ENCODE measurements at regions not wholly inside any gene's neighbourhood (a gene's known extent, or its start where the extent isn't known, plus 50 kb on each side); places are given as distances from the start of the nearest gene placed in this dataset.

DNA sequence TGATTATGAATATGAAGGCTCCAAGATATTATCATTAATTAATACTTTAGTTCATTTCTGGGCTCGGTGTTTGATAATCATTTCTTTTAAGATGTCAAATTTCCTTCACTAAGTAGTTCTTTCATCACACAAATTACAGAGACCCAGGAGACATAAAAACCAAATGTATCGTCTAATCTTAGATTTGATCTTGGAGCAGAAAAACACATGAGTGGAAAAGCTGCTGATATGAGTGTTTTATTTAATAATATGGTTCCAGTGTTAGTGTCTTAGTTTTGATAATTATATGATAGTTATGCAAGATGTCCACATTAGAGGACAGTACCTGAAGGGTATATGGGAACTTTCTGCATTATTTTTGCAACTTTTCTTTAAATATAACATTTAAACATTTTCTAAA, 494.5 kb upstream of the RAG2 start:
- DNase-seq, result no peak

DNA sequence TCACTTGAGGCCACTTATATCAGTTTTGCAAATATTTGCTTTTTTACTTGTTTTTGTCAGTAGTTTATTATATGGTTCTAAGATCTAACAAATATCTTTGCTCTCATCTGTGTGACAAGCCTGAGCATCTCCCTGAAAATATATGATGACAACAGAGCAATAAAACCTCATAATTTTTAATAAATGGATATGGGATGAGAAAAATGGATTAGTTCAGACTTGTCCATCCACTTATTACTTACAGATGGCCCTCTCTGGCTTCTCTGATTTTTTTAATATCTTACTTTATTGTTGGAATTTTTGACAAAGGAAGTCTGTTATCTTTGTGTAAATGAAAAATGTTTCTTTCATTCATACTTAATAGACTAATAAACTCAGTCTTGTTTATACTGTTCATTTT, 491.4 kb upstream of the RAG2 start:
- no peak for DNase-seq

DNA sequence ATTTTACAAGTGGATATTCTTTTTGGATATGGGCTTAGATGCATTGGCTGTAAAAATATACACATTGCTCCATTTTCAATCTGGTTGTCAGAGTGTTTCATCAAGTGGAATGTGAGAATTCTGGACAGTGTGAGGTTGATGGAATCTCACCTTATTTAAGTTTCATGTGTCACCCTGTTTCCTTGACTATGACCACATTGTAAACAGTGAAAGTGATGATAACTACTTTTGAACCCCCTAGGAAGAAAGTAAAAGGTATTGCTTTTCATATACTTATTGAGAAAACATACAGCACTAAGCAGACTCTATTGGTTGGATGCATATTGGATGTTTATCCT, 490.5 kb upstream of the RAG2 start:
- DNase-seq, result no peak

DNA sequence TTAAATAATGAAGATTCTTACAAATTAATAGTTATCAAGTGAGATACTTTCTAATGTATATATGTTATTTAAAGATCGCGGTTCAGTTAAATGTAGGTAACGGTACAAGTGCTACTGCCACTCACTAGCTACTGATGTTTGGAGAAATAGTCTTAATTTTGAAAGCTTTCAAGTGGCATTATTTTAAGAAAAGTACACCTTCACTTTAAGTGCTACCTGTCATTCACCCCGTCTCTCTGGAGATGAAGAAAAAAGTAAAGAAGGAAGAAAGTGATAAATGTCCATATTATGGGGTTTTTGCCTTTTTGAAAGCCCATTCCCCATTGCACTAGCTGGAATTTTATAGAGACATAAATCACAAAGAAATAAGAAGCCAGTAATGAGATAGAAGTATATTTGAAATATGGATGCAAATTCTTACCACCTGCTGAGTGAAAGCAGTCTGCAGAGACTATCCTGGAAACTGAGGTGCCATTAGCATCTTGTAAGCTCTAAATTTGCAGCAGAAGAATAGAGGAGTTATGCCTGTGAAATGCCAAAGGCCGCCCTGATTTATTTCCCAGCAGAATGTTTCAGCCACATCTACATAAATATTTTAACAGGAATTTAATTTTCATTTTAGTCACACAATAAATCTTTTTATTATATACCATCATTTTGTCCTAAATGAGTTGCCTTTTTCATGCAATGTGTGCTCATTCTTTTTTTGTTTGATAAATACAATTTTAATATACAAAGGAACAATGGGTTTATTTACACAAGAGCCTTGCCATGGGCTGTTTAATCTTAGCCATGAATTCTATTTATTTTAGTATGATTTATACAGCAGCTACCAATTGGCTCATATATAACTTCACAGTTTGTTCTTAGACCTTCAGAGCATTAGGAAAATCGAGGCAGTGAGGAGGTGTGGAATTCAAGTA, 489.9 kb upstream of the RAG2 start:
- no peak for DNase-seq

DNA sequence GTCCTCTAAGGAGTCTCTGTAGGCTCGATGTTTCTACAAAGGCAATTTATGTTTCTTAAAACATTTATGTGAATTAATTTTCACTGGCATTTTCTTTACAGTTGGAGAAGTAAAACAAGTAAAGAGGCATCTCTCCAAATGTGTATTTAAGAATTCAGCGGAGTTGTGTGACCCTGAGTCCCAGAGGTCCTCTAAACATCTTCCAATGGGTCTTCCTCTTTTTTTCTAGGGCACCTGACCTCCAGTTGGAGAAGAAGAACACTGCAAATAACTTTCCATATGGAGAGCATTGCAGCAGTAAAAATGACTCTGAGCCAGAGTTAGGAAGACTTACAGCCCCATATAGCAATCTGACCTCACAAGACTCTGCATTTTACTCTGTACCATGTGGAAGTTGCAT, 480.5 kb upstream of the RAG2 start:
- no peak for DNase-seq

DNA sequence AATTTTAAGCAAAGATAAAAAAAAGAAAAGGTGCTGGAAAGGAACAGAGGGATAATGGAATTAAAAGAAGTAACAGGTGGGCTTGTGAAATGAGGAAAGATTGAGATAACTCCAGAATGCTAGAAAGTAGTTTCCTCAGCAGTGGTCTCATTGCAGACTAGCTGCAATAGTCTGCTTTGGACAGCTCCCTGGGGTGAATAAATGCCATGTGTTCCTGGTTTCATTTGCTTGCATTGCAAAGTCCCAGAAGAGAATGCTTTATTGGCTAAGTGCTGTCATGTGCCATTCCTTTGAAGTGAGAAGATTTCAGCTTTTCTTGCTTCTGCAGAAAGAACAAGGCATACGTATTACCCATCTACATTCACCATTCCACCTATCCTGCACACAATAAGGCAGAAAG, 478.8 kb upstream of the RAG2 start:
- no peak for DNase-seq

DNA sequence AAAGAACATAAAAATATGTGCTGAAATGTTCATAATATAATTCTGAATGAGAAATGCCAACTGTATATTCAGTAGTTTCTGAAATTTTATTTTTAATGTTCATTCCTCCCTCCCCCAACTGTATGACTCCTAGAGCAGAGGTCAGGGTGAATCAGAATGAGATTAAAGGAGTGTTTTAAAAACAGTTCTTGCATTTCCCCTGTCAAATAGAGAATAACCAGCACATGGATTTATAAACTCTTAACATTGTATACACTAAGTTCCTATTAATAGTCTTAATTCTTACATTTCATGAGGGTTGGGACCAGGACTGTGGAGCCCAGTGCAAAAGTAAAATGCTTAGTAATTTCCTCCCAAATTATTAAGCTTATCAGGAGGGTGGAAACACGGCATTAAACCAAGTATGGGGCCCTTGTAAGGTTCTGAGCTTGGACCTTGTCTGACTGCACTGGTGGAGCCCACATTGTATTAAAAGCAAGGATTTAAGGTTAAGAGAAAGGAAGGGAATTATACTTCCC, 474.6 kb upstream of the RAG2 start:
- no peak for DNase-seq

DNA sequence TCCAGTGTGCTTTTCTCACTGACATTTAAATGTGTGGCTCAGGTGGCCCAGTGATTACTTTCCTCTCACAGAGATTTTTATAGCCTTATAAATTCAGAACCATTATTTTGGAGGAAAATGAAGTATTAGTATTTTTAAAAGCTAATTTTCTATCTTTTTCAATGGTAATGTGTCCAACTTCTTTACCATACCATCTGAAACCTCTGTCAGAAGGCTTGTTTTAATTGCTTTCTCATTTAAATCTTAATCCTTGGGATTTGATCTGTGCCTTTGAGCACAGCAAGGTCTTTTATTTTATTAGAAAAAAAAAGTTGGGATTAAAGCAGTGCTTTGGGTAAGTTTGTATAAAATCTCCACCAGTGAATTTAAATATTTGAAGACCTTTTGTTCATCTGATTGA, 452.3 kb upstream of the RAG2 start:
- DNase-seq, result no peak

DNA sequence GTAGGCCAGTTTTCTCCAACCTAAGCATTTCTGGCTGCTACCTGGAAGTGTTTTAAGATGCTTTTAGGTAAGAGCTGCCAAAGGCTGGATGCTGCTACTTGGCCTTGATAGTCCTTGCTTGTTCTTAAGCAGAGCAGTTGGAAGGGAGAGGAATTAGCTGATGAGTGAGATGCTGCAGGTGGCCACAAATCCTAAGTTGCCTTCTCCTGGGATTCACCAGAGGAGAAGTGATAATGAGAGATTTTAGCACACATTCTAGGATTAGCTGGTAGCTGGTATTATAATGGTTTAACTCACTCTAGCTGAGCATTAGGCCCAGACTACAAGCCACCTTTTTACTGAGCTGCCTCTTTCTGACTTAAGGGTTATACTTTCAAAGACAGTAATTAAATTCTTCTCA, 442.9 kb upstream of the RAG2 start:
- no peak for DNase-seq

DNA sequence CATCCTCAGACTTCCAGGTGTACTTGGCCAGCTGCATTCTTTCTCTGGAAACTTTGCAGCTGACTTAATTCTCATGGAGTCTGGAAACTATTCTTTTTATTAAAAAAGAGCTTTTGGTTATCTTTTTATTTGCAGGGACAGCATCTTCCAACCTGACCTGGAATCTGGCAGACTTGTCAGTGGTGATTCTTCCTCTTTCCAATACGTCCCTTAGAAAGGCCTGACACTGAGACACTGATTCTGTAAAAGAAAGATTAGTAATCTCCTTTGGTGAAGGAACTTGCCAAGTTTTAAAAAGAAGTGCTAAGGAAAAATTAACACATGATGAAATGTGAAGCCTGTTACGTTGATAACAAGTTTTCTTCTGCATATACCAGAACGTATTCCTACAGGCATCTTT, 440.9 kb upstream of the RAG2 start:
- DNase-seq, result no peak

DNA sequence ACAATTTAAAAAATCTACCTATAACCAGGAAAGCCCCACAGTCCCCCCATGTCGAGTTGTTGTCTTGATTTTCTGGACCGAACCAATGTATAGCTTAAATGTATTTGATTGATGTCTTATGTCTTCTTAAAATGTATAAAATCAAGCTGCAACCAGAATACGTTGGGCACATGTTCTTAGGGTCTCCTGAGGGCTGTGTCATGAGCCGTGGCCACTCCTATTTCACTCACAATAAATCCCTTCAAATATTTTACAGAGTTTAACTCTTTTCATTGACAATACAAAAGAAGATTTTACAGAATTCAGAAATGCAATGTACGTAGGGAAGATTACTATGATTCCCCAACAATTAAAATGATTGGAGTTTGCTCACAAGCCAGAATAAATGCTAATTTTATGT, 428.7 kb upstream of the RAG2 start:
- no peak for DNase-seq

DNA sequence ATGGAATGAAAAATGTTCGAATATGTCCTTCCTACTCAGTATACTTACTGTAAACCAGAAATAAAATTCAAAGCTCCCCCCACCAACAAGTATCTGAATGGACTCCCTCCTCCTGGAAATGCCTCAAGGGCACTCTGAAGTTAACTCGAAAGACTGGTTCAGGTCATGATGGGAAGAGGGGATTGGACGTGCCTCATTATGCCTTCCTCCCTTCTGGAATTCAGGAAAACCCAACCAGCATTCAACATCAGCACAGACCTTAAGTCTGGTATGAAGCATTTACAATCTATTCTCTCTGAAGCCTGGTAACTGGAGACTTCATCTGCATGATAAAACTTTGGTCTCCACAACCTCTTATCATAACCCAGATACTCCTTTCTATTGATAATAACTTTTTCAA, 428.3 kb upstream of the RAG2 start:
- DNase-seq, result no peak

DNA sequence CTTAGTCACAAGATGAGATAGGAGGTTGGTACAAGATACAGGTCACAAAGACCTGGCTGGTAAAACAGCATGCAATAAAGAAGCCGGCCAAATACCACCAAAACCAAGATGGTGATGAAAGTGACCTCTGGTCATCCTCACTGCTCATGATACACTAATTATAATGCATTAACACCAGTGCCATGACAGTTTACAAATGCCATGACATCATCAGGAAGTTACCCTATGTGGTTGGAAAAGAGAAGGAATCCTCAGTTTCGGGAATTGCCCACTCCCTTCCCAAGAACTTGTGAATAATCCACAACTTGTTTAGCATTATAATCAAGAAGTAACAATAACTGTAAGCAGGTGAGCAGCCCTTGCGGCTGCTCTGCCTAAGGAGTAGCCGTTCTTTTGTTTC, 408.5 kb upstream of the RAG2 start:
- no peak for DNase-seq

DNA sequence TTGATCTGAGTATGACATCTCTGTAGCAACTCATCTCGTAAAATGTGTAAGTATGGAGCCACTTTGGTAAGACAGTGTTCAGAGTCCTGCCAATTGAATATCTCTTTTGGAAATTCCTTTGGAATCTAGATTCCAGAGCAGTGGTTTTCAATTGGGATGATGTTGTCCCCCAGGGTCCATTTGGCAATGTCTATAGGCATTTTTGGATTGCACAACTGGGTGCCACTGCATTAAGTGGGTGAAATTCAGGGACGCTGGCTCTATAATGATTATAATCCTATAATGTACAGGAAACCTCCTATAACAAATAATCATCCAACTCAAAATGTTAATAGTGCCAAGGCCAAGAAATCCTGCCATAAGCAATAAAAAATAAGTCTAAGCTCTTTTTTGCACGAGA, 404.8 kb upstream of the RAG2 start:
- no peak for DNase-seq

DNA sequence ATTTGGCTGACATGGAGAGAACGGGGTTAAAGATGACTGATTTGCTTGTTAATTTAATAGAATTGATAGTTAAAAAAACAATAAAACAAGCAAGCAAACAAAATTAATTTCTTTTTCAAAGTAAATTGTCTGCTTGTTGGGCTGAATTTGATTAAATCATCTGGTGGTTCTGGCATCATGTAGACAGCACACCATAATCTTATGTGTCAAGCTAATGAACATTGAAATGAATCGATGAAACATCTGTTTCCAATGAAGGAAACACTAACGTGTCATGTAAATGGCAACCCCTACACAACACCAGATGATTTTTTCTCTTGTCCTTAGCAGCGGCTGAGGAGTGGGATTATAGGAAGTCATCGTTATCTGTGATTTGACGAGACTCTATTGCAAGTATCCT, 399.6 kb upstream of the RAG2 start:
- DNase-seq, result no peak

DNA sequence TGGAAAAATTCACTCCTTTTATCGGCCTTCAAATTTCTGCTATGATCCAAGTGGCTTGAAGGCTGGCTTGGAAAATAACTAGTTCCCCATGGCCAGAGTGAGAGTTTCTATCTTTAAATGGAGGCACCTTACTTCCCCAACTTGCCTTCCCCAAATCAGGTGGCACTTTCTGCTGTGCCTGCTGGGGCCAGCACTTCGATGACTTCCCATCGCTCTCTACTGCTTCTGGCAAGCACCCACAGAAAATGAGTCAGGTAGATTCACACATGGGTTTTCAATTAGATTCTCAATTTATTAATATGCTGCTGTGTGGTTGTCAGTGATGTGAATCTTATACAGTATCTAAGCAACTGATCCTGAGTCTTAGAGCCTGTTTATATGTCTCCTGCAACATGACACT, 398.8 kb upstream of the RAG2 start:
- DNase-seq, result no peak

DNA sequence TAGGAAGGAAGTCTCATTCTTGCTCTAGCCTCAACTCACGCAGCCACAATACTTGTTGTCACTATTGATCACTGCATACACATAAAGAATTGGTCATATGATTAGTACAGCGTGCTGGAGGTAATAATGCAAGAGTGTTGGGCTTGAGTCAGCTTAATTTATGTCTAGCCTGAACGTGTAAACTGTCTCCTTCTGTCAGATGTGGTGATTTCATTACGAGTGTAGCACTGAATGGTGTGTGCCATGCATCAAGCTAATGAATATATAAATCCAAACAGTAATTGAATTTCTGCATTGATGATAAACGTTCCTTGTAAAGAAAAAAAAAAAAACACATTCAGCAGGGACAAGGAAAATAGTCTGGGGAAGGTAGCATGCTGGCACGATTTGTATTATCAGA, 396.2 kb upstream of the RAG2 start:
- no peak for DNase-seq

DNA sequence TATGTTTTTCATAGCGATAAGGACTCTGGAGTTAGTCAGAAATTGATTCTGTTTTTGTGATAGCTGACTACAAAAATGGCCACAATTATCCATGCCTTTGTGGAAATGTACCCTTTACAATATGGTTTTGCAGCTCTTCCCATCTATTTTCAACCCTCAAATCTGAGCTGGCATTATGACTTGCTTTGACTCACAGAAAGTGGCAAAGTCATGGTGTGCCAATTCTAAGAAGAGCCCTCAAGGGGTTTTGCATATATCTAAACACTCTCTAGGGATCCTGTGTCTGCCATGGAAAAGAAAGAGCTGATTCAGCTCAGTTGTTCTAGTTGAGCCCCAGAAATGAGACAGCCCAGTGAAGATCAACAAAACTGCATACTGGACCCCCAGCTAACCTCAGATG, 390.5 kb upstream of the RAG2 start:
- DNase-seq, result no peak

DNA sequence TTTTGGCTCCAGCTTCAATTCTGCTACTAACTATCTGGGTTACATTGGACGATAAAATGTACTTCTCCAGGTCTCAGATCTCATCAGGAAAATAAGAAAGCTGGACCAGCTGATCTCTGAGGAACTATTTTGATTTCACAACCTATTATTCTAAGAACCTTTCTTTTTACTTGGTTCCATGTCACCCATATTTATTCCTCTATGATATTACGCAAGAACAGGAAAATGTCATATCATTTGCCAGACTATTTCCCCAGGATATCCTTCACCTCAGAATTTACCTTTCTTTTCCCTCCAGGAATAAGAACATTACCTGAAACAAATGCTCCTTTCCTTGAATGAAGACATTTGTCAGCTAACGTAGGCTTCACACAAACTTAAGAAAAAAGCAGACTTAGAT, 387.5 kb upstream of the RAG2 start:
- DNase-seq, result no peak

DNA sequence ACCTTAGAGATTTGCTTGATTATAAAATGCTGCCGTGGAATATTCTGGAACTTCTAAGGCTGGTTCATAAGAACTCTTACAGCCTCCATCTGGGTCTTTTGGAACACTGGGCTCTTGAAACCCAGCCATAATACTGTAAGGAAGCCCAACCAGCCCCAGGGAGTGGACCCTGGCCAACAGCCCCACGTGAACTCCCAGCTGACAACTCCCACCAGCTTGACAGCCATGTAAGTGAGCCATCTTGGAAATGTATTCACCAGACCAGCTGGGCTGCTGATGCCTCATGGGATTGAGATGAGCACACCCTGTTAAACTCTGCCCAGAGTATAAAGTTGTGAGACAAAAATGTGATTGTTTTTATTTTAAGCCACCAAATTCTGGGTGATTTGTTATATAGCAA, 378.7 kb upstream of the RAG2 start:
- DNase-seq, result no peak

DNA sequence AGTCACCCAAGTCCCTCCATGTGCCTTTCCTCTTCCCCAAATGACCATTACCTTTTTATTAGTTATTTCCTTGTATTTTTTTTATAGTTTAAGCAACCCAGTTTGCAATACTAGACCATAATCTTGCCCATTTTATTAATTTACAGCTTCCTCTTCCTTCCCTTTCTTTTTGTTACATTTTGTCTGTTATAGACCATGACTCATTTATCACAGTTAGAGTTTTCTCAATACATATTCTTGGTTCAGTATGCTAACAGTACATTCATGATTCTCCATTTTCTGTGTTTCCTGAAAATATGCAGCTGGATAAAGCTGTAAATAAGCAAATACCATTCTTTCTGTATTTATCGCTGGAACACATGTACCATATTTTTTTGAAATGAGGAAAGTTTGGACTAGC, 376.7 kb upstream of the RAG2 start:
- no peak for DNase-seq

DNA sequence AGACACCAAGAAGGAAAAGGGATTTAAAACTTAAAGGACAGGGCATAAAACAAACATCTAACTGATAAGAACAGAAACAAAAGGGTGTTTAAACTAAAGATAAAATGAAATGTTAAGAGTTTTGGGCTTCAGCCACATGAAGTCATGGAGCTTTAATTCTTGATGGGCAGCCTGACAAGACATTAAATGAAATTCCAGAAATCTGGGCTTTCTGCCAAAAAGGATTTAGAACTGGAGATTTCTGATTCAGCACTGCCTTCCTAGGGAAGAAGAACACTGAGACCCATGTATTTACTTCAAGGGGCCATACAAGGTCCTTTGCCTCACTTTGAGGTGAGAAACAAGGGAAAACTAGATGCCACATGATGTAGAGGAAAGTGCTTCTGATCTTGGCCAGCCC, 355.9 kb upstream of the RAG2 start:
- no peak for DNase-seq

DNA sequence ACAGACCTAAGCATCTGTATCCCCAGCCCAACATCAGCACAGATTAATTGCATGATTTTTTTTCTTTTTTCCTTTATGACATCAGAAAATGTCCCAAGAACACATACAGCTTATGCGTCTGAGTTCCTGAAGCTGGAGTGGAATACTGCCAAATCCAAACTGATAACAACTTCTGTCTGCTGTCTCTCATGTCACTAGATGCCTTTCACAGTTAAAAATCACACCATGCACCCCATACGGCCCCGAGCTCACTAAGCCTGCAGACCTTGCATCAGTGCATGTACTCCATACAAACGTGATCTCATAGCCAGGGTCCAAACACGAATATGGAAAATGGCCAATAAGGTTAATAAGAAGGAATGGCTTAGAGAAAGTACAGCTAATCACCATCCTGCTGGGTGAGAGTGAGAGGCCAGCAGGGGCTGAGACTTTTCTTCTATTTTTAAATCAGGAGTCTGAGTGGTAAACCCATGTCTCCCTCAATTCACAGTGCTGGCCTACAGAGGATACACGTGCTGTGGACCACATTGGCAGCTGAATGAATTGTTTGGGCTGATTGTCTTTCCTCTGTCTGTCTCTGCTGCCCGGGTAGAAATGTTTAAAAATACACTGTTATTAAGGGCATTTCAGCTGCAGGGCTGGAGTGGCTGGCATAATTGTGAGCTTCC, 350.6 kb upstream of the RAG2 start:
- no peak for DNase-seq

DNA sequence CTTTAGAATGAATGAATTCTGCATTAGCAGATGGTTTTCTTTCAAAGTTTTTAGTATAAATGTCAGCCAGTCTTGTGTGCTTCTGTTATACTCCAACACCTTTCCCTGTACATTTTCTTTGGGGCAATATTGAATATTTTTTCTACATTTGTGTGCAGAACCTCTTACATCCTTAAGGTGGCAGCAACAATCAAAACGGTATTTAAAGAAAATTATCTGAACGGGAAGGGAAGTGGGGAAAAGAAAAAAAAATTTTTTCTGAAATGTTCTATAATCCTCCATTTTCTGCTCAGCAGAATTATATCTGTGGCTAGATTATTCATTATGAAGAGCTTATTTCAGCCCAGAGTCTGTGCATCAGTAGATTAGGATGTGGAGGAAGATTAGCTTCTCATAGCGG, 347.3 kb upstream of the RAG2 start:
- DNase-seq, result no peak

DNA sequence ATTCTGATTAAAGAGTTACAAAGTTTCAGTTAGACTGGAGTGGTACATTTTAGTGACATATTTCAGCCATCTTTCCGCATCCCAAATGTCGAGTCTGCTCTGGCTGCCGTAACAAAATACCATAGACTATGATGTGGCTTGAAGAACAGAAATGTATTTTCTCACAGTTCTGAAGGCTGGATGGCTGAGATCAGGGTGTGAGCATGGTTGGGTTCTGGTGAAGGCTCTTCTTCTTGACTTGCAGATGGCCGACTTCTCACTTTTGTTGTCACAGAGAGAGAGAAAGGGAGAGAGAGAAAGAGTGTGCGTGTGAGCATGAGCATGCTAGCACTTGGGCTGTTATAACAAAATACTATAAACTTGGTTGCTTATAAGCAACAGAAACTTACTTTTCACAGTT, 335.4 kb upstream of the RAG2 start:
- DNase-seq, result no peak
